C1 segment of cervical spinal cord (tissue), 14 donors: ENCODE measurements at regions not wholly inside any gene's neighbourhood (a gene's known extent, or its start where the extent isn't known, plus 50 kb on each side); places are given as distances from the start of the nearest gene placed in this dataset.

Experiments
- DNase-seq, 14 donors: peaks; one replicate each; lab custom pipeline; 2025; lab: John Stamatoyannopoulos, UW

DNA sequence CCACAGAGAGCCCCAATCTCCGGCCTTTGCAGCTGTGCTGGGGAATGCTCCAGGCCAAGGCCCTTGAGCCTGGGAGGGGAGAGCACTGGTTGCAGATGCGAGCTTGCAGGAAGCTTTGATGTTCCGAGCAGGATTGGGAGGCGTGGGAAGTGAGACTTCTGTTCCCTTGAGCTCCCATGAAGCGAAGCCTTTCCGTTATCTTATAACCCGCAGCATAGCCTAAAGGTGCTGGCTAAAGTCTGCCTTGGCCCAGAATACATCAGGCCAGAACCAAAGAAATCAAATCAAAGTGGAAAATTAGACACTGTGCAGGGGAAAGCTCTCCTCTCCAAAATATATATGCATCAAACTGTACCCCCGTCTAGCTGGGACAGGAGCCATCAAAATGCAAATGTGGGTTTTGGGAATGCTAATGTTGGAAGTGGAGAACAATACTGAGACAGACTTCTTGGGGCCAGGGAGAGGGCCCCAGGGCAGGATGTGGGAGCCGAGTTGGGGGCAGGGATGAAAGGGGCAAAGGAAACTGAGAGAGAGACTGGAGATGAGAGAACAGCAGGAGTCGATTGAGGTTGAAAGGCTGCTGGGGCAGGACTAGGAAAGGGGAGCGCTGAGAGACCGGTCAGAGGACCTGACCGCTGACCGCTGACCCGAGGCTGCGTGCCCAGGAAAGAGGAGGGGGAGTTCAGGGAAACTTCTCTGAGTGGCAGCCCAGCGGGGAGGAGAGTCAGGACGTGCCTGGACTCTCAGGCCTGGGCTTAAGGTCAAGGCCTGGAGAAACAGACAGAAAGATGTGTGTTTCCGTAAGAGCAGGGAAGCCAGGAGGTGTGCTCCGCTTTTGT lies 152.2 kb upstream of the PARP11 start:
- peak in 2 of 14 donors; percentile 7 to 45 for DNase-seq

GRCh38 chr12:4024701-4025100 lies 151.5 kb upstream of the PARP11 start:
- DNase-seq, result no peak

DNA sequence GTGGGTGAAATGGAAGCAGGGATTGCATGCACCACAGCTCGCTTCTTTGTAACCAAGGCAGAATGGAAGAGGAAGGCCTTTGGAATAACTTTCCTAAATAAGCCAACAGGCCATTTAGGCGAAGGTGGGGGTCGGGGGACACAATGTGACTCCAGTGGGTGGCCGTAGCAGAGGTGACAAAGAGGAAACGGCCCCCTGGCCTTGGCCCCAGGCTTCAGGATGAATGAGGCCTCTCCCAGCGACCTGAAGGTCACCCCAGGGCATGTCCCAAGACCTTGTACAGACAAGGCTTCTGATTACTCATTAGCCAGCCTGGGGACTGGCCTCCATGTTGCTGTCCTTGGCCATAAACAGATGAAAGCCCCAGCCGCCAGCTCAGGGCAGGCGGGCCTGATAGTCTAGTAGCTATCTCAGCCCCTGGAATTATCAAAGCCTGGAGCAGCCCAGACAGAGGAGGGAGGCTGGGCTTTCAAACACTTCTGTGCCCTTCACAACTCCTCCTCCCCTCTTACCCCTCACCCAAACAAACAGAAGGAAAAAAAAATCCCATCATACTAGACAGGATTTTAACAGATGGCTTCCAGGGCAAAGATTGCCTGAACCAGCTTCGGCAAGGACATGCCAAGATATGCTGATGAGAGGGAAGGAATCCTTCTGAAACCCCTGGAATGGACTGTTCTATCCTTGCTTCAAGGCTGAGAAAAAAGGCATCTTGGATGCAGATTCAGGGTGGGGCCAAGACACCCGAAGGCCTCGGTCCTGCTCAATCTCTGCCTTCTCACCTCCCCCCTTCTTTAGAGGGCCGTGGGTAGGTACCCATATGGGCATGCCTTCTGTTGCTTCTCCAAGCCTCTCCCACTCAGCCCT lies 142.3 kb upstream of the PARP11 start:
- no peak for DNase-seq

GRCh38 chr12:4014858-4015224 lies 141.6 kb upstream of the PARP11 start:
- DNase-seq, result no peak

- DNase-seq, result no peak
Observed at GRCh38 chr12:4014444-4014843, 141.2 kb upstream of the PARP11 start.

DNA sequence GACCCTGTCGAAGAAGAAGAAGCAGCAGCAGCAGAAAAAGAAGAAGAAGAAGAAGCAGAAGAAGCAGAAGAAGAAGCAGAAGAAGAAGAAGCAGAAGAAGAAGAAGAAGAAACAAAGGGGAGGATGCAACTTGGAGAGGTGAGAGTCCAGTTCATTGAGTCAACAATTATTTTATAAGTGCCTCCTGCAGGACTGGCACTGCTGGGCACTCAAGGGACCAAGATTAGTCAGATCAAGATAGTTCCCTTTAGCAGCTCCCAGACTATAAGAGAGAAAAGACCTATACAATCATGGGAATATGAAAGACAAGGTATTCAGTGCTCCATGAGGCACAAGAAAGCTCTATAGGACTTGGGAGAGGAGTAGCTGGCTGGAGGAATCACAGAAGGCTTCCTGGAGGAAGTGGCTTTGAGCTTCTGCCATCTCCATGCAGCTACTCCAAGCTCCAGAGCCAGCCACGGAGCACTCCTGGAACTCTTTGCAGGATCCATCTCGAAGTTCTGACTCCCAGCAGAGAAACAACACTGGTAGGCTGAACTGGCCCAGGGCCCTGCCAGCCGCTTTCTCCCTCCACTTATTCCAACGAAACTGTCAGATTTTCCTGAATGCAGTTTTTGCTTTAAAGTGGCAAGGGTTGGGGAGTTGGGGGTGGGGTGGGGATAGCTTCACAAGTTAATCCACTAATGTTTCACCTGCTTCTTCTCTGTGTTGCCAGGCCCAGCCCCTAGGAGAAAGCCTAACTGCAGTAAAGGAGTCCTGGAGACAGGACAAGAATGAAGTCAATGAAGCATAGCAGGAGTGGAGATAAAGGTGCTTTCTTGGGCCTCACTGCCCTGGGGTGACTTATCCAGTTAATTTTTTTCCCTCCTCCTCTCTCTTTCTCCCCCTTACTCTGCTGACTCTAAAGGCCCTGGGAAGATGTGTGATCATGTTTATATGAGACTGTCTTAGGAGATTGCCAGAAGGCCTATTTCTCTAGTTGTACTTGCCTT lies 140.1 kb upstream of the PARP11 start:
- DNase-seq, result no peak

GRCh38 chr12:4012073-4012472 lies 138.9 kb upstream of the PARP11 start:
- DNase-seq, result no peak

DNA sequence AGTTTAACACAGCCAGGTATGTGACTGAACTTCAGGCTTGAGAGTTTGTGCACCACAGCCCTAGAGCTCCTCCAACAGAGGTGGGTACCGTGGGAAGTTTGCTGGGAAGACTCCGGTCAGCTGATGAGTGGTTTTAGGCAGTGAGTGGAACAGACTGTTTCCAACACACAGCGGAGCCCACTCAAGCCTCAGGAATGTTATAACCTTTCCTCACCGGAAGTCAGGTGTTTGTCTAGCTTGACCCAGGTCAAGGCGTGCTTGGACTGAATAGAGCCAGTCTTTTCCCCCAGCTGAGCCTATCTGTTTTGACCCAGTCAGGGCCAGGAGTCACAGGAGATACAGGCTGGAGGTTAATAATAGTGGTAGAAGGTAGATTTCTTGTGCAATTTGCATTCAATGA lies 138.4 kb upstream of the PARP11 start:
- DNase-seq, result no peak

DNA sequence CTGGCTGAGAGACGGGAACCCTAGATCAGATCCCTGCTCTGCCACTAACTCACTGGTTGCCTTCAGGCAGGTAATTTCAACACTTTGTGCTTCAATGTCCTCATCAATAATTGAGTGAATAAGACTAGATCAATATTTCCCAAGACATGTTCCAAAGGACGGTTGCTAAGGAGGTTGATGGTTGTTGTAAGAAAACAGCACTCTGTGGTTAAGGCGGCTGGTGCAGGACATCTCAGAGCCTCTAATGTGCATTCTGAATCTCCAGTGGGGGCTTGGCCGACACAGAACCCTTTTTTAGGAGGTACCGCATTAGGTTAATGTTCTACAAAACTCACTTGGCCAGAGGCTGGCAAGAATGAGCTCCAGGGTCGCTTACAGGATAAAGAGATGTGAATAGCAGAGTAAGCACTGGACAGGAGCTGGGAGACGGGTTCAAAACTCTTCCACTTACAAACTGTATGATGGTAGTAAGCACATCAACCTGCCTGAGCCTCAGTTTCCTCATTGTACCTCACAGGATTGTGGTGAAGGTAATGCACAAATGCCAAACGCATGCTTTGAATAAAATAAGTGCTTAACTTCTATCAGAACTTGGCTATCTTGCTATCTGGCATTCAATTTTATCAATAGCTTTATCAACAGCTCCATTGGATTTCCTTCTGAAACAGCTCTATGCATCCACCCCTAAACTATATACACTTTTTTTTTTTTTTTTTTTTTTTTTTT lies 136.9 kb upstream of the PARP11 start:
- DNase-seq, result no peak

DNA sequence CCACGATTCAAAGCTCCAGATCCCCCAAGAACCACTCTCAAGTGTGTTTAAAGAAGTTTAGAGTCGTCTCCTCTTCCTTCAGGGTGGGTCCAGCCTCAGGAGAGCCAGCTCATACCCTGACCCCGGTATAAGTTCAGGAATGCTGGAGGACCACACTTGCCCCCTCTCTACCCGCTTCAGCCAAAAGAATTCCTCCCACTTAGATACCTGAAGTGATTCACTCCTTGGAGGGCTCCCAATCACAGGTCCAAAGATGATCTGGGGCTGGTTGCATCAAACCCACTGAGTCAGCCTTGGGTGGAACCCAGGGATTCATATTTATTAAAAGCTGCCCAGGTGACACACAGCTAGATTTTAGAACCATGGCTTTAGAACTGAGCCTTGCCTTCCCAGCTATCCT lies 133.5 kb upstream of the PARP11 start:
- no peak for DNase-seq

DNA sequence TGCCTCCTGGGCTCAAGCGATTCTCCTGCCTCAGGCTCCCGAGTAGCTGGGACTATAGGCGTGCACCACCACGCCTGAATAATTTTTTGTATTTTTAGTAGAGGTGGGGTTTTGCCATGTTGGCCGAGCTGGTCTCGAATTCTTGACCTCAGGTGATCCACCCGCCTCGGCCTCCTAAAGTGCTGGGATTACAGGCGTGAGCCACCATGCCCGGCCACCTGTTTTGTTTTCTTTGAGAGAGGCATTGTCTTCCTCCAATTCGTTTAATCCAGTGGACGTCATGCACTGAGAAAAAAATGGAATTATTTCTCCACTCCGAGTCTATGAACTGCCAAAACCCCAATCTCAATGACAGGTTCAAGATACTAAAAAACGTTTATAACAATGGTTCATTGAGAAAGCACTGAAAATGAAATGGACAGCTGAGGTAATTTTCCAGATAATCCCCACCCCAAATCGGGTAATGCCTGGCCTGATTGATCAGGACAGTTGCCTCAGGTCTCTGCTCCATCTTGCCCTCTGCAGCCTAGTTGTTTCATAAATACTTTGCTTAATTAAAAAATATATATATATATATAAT lies 132.7 kb upstream of the PARP11 start:
- no peak for DNase-seq

- DNase-seq, result no peak
Observed at GRCh38 chr12:4003576-4003975, 130.4 kb upstream of the PARP11 start.

GRCh38 chr12:4002601-4003000 lies 129.4 kb upstream of the PARP11 start:
- DNase-seq, result no peak

DNA sequence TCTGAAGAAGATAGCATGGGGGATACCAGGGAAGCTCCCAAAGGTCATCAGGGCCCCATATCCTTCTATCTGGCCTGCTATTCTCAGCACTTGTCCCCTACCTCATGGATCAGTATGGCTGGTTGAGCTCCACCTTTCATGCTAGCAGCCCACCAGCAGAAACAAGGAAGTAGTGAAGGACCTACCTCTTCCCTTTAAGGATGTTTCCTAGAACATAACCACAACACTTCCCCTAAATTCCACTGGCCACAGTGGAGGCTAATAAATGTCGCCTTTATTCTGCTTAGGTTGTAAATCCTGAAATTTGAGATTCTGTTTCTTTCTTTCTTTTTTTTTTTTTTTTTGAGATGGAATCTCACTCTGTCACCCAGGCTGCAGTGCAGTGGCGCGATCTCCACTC lies 128.6 kb upstream of the PARP11 start:
- DNase-seq, result no peak

- DNase-seq, result no peak
Observed at GRCh38 chr12:4001031-4001430, 127.8 kb upstream of the PARP11 start.

- DNase-seq, result no peak
Observed at GRCh38 chr12:3999904-4000303, 126.7 kb upstream of the PARP11 start.

DNA sequence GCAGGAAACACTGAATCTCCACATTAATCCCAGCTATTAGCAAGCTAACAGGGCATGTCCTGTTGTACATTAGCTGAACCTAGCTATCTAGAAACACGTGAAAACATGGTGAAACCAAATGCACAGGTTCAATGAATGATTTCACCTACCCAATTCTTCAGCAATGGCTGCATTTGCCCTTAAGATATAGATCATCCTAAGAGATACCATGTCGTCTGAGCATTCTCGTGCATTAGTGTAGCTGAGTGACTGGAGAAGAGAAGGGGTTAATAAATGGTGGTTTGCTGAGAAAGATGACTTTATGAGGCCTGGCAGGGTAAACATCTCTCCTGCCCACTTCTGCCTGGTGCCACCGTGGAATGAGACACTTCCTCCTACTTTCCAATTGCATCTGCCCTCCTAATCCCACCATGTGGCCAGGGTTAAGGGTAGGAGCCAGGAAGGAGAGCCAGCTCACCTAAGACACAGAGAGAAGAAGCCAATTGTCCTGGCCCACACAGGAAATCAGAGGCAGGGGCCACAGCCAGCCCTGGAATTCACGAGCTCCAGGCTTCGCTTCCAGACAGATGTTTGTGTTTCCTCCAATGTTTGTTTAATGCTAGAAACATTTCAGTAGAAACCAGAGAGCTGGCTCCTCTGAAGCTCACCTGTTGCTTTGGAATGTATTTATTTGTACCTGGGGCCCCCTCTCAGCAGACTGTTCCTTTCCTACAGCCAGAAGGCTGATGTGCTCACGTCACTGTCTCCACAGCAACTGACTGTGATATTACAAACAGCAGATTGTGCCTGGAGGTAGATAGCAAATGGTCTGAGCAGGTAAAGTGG lies 126.0 kb upstream of the PARP11 start:
- DNase-seq, result no peak

DNA sequence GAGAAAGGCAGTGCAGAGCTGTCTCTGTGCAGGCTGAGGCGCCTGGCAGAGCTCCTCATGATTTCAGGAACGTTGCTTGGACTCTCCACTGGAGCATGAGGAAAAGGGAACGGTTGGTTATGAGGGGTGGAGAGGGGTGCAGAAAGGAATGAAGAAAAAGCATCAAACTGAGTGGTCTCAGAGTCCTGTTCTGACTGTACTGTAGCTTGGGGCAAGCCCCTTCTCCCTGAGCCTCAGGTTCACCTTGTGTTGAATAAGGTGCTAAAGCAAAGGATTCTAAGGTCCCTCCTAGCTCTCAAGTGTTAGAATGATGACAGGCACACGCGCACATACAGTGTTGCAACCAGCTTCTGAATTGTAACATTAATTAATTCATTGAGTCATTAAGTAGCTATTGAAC lies 125.2 kb upstream of the PARP11 start:
- DNase-seq, result no peak

- no peak for DNase-seq
Observed at GRCh38 chr12:3996322-3996721, 123.1 kb upstream of the PARP11 start.

DNA sequence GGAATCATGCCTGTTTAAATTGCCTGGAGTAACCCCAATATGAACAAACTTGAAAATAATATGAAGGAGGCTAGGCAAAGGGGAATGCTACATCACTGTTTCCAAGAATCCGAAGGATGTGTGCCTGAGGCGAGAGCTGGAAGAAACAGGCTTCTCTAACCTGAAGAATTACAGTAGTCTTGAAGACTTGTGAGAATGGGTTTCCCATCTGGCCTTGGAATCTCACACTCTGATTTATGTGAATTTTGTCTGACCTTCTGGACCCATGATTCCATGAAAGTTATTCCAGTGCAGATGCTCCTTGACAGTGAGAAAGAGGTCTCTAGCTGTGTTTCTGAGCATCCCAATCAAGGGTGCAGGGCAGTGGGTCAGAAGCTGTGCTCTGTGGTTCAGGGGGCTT lies 122.1 kb upstream of the PARP11 start:
- no peak for DNase-seq
